ENCODE measurements at regions not wholly inside any gene's neighbourhood (a gene's known extent, or its start where the extent isn't known, plus 50 kb on each side); places are given as distances from the start of the nearest gene placed in this dataset.

- TF ChIP-seq POLR2AphosphoS5 (IDR thresholded peaks at IDR 0.05; ENCODE audit: borderline replicate concordance, low read depth, low read length): no peak
- no peak for TF ChIP-seq FOXP2 (optimal IDR thresholded peaks at IDR 0.05; ENCODE audit: control extremely low read depth, extremely low read length, insufficient read depth)
- TF ChIP-seq EZH2 (IDR thresholded peaks at IDR 0.05): no peak
- no peak overlapping the region for H3K4me3 ChIP-seq
- H3K36me3 ChIP-seq (ENCODE audit: insufficient read depth, low read length): no peaks in the 10 kb centered on the region
- H3K9ac ChIP-seq (ENCODE audit: insufficient read length): no peak overlapping the region
- H3K9me3 ChIP-seq (ENCODE audit: low read depth, low read length): no peaks in the 10 kb centered on the region
- no peak overlapping the region for H3K27ac ChIP-seq
- no peak for DNase-seq (ENCODE audit: low read depth, low spot score)
Measured at GRCh38 chr6:71457929-71458328, 169.3 kb downstream of the OGFRL1 start.

- no peak overlapping the region for H3K27ac ChIP-seq
- no peaks in the 10 kb centered on the region for H3K9me3 ChIP-seq (ENCODE audit: low read depth, low read length)
- TF ChIP-seq POLR2AphosphoS5 (IDR thresholded peaks at IDR 0.05; ENCODE audit: borderline replicate concordance, low read depth, low read length): no peak
- no peak for TF ChIP-seq EZH2 (IDR thresholded peaks at IDR 0.05)
- TF ChIP-seq FOXP2 (optimal IDR thresholded peaks at IDR 0.05; ENCODE audit: control extremely low read depth, extremely low read length, insufficient read depth): no peak
- no peaks in the 10 kb centered on the region for H3K36me3 ChIP-seq (ENCODE audit: insufficient read depth, low read length)
- DNase-seq (ENCODE audit: low read depth, low spot score): no peak
- no peak overlapping the region for H3K4me3 ChIP-seq
- H3K9ac ChIP-seq (ENCODE audit: insufficient read length): no peak overlapping the region
Measured at GRCh38 chr6:71459162-71459561, 170.6 kb downstream of the OGFRL1 start.

GRCh38 chr6:71460933-71461332 lies 172.3 kb downstream of the OGFRL1 start:
- TF ChIP-seq EZH2 (IDR thresholded peaks at IDR 0.05) (no peak), POLR2AphosphoS5 (IDR thresholded peaks at IDR 0.05; ENCODE audit: borderline replicate concordance, low read depth, low read length) (no peak), FOXP2 (optimal IDR thresholded peaks at IDR 0.05; ENCODE audit: control extremely low read depth, extremely low read length, insufficient read depth) (no peak)
- H3K9me3 ChIP-seq (ENCODE audit: low read depth, low read length): peaks cover 9% of the 10 kb centered on the region; the same call in 1 of the 2 replicates
- H3K36me3 ChIP-seq (ENCODE audit: insufficient read depth, low read length): no peaks in the 10 kb centered on the region
- no peak overlapping the region for H3K27ac ChIP-seq
- no peak overlapping the region for H3K9ac ChIP-seq (ENCODE audit: insufficient read length)
- no peak for DNase-seq (ENCODE audit: low read depth, low spot score)
- no peak overlapping the region for H3K4me3 ChIP-seq

- no peaks in the 10 kb centered on the region for H3K36me3 ChIP-seq (ENCODE audit: insufficient read depth, low read length)
- no peak overlapping the region for H3K27ac ChIP-seq
- H3K4me3 ChIP-seq: no peak overlapping the region
- TF ChIP-seq FOXP2 (optimal IDR thresholded peaks at IDR 0.05; ENCODE audit: control extremely low read depth, extremely low read length, insufficient read depth) (no peak), POLR2AphosphoS5 (IDR thresholded peaks at IDR 0.05; ENCODE audit: borderline replicate concordance, low read depth, low read length) (no peak), EZH2 (IDR thresholded peaks at IDR 0.05) (no peak)
- no peak for DNase-seq (ENCODE audit: low read depth, low spot score)
- H3K9me3 ChIP-seq (ENCODE audit: low read depth, low read length): peaks cover 9% of the 10 kb centered on the region; the same call in 1 of the 2 replicates
- no peak overlapping the region for H3K9ac ChIP-seq (ENCODE audit: insufficient read length)
Measured at GRCh38 chr6:71463061-71463460, 174.4 kb downstream of the OGFRL1 start.

GRCh38 chr6:71465096-71465495 lies 176.5 kb downstream of the OGFRL1 start:
- no peaks in the 10 kb centered on the region for H3K36me3 ChIP-seq (ENCODE audit: insufficient read depth, low read length)
- DNase-seq (ENCODE audit: low read depth, low spot score): no peak
- no peak overlapping the region for H3K9ac ChIP-seq (ENCODE audit: insufficient read length)
- TF ChIP-seq FOXP2 (optimal IDR thresholded peaks at IDR 0.05; ENCODE audit: control extremely low read depth, extremely low read length, insufficient read depth) (no peak), EZH2 (IDR thresholded peaks at IDR 0.05) (no peak), POLR2AphosphoS5 (IDR thresholded peaks at IDR 0.05; ENCODE audit: borderline replicate concordance, low read depth, low read length) (no peak)
- no peak overlapping the region for H3K27ac ChIP-seq
- H3K4me3 ChIP-seq: no peak overlapping the region
- H3K9me3 ChIP-seq (ENCODE audit: low read depth, low read length): peaks cover 9% of the 10 kb centered on the region; the same call in 1 of the 2 replicates

- TF ChIP-seq POLR2AphosphoS5 (IDR thresholded peaks at IDR 0.05; ENCODE audit: borderline replicate concordance, low read depth, low read length) (no peak), EZH2 (IDR thresholded peaks at IDR 0.05) (no peak), FOXP2 (optimal IDR thresholded peaks at IDR 0.05; ENCODE audit: control extremely low read depth, extremely low read length, insufficient read depth) (no peak)
Measured at GRCh38 chr6:71466362-71466761, 177.8 kb downstream of the OGFRL1 start.

GRCh38 chr6:71468038-71468437 lies 179.4 kb downstream of the OGFRL1 start:
- Histone ChIP-seq H3K9ac (ENCODE audit: insufficient read length) (no peak overlapping the region), H3K4me3 (peak overlapping the region; percentile 59), H3K27ac (peak overlapping the region; percentile 61), H3K36me3 (ENCODE audit: insufficient read depth, low read length) (no peaks in the 10 kb centered on the region), H3K9me3 (ENCODE audit: low read depth, low read length) (peaks cover 9% of the 10 kb centered on the region; the same call in 1 of the 2 replicates)
- DNase-seq (ENCODE audit: low read depth, low spot score): no peak
- TF ChIP-seq FOXP2 (optimal IDR thresholded peaks at IDR 0.05; ENCODE audit: control extremely low read depth, extremely low read length, insufficient read depth) (no peak), EZH2 (IDR thresholded peaks at IDR 0.05) (no peak), POLR2AphosphoS5 (IDR thresholded peaks at IDR 0.05; ENCODE audit: borderline replicate concordance, low read depth, low read length) (no peak)

More at GRCh38 chr6:71466362-71466761, 177.8 kb downstream of the OGFRL1 start:
- Histone ChIP-seq H3K4me3 (no peak overlapping the region), H3K9ac (ENCODE audit: insufficient read length) (no peak overlapping the region), H3K9me3 (ENCODE audit: low read depth, low read length) (peaks cover 9% of the 10 kb centered on the region; the same call in 1 of the 2 replicates), H3K36me3 (ENCODE audit: insufficient read depth, low read length) (no peaks in the 10 kb centered on the region), H3K27ac (no peak overlapping the region)
- no peak for DNase-seq (ENCODE audit: low read depth, low spot score)

GRCh38 chr6:71468841-71469700 lies 180.5 kb downstream of the OGFRL1 start:
- no peak for TF ChIP-seq EZH2 (IDR thresholded peaks at IDR 0.05)
- no peak for TF ChIP-seq POLR2AphosphoS5 (IDR thresholded peaks at IDR 0.05; ENCODE audit: borderline replicate concordance, low read depth, low read length)
- Histone ChIP-seq H3K9me3 (ENCODE audit: low read depth, low read length) (peaks cover 9% of the 10 kb centered on the region; the same call in 1 of the 2 replicates), H3K9ac (ENCODE audit: insufficient read length) (no peak overlapping the region), H3K4me3 (peak overlapping the region; percentile 59), H3K36me3 (ENCODE audit: insufficient read depth, low read length) (no peaks in the 10 kb centered on the region), H3K27ac (peak overlapping the region; percentile 61)
- no peak for DNase-seq (ENCODE audit: low read depth, low spot score)
